ENCODE measurements at regions not wholly inside any gene's neighbourhood (a gene's known extent, or its start where the extent isn't known, plus 50 kb on each side); places are given as distances from the start of the nearest gene placed in this dataset.

GRCh38 chr10:124225467-124226270, 132.3 kb upstream of the CHST15 start:
- DNase-seq = no peak

- no peak for DNase-seq
Measured at GRCh38 chr10:124225029-124225466, 131.7 kb upstream of the CHST15 start.

GRCh38 chr10:124224331-124225028, 131.1 kb upstream of the CHST15 start:
- no peak for DNase-seq

GRCh38 chr10:124223711-124224085, 130.3 kb upstream of the CHST15 start:
- no peak for DNase-seq

- no peak for DNase-seq
Measured at GRCh38 chr10:124222988-124223710, 129.8 kb upstream of the CHST15 start.

GRCh38 chr10:124222318-124222987, 129.1 kb upstream of the CHST15 start:
- DNase-seq = no peak

- DNase-seq = no peak
Measured at GRCh38 chr10:124221356-124222317, 128.2 kb upstream of the CHST15 start.

- DNase-seq = no peak
Measured at GRCh38 chr10:124220971-124221355, 127.6 kb upstream of the CHST15 start.

GRCh38 chr10:124220547-124220946, 127.1 kb upstream of the CHST15 start:
- DNase-seq = no peak

GRCh38 chr10:124219655-124220054, 126.3 kb upstream of the CHST15 start:
- DNase-seq = no peak

GRCh38 chr10:124219062-124219461, 125.7 kb upstream of the CHST15 start:
- DNase-seq = no peak

- DNase-seq = no peak
Measured at GRCh38 chr10:124217906-124218804, 124.8 kb upstream of the CHST15 start.

- no peak for DNase-seq
Measured at GRCh38 chr10:124217031-124217430, 123.6 kb upstream of the CHST15 start.

GRCh38 chr10:124214610-124215375, 121.4 kb upstream of the CHST15 start:
- DNase-seq = no peak

- DNase-seq = no peak
Measured at GRCh38 chr10:124213899-124214510, 120.6 kb upstream of the CHST15 start.

GRCh38 chr10:124213471-124213870, 120.1 kb upstream of the CHST15 start:
- DNase-seq = no peak

- DNase-seq = no peak
Measured at GRCh38 chr10:124212702-124213101, 119.3 kb upstream of the CHST15 start.

GRCh38 chr10:124211921-124212320, 118.5 kb upstream of the CHST15 start:
- DNase-seq = no peak

- DNase-seq = no peak
Measured at GRCh38 chr10:124210263-124210662, 116.9 kb upstream of the CHST15 start.

- no peak for DNase-seq
Measured at GRCh38 chr10:124207391-124207790, 114.0 kb upstream of the CHST15 start.

All from DMS153 (cell line).